ENCODE measurements at regions not wholly inside any gene's neighbourhood (a gene's known extent, or its start where the extent isn't known, plus 50 kb on each side); places are given as distances from the start of the nearest gene placed in this dataset.

- H3K4me3 ChIP-seq (ENCODE audit: low read depth, low read length): no peak overlapping the region
- DNase-seq (ENCODE audit: low read depth): no peak
- TF ChIP-seq CTCF (IDR thresholded peaks at IDR 0.05; ENCODE audit: control insufficient read depth, extremely low read depth, insufficient read depth): no peak
Observed at GRCh38 chr7:8378349-8379019, 54.9 kb upstream of the NXPH1 start.

GRCh38 chr7:8379264-8379663, 54.1 kb upstream of the NXPH1 start:
- H3K4me3 ChIP-seq (ENCODE audit: low read depth, low read length): no peak overlapping the region
- TF ChIP-seq CTCF (IDR thresholded peaks at IDR 0.05; ENCODE audit: control insufficient read depth, extremely low read depth, insufficient read depth): no peak
- DNase-seq (ENCODE audit: low read depth): no peak

- no peak for DNase-seq (ENCODE audit: low read depth)
- H3K4me3 ChIP-seq (ENCODE audit: low read depth, low read length): no peak overlapping the region
Observed at GRCh38 chr7:8380130-8380529, 53.3 kb upstream of the NXPH1 start.

GRCh38 chr7:8382004-8382730, 51.2 kb upstream of the NXPH1 start:
- no peak for TF ChIP-seq CTCF (IDR thresholded peaks at IDR 0.05; ENCODE audit: control insufficient read depth, extremely low read depth, insufficient read depth)
- no peak for DNase-seq (ENCODE audit: low read depth)
- no peak overlapping the region for H3K4me3 ChIP-seq (ENCODE audit: low read depth, low read length)

More at GRCh38 chr7:8380130-8380529, 53.3 kb upstream of the NXPH1 start:
- TF ChIP-seq CTCF (IDR thresholded peaks at IDR 0.05; ENCODE audit: control insufficient read depth, extremely low read depth, insufficient read depth): no peak

Data from LNCaP clone FGC (cell line).